ENCODE measurements at regions not wholly inside any gene's neighbourhood (a gene's known extent, or its start where the extent isn't known, plus 50 kb on each side); places are given as distances from the start of the nearest gene placed in this dataset.

GRCh38 chr16:5977329-5977728, 879.7 kb upstream of the EEF2KMT start:
- TF ChIP-seq MAX (IDR thresholded peaks at IDR 0.05; ENCODE audit: insufficient read depth, insufficient read length), result no peak
- no peak for TF ChIP-seq CTCF (IDR thresholded peaks at IDR 0.05; ENCODE audit: extremely low read depth in 1 of 2, insufficient read depth in 1 of 2, low read depth in 1 of 2, low read length in 2 of 2)
- no peak for TF ChIP-seq JUN (IDR thresholded peaks at IDR 0.05; ENCODE audit: borderline replicate concordance, insufficient read depth, insufficient read length, low read depth)
- TF ChIP-seq POLR2A (IDR thresholded peaks at IDR 0.05; ENCODE audit: low read depth, low read length), result no peak
- no peak for TF ChIP-seq FOS (IDR thresholded peaks at IDR 0.05; ENCODE audit: borderline replicate concordance, insufficient read depth, low read length)
